ENCODE measurements at regions not wholly inside any gene's neighbourhood (a gene's known extent, or its start where the extent isn't known, plus 50 kb on each side); places are given as distances from the start of the nearest gene placed in this dataset.

DNA sequence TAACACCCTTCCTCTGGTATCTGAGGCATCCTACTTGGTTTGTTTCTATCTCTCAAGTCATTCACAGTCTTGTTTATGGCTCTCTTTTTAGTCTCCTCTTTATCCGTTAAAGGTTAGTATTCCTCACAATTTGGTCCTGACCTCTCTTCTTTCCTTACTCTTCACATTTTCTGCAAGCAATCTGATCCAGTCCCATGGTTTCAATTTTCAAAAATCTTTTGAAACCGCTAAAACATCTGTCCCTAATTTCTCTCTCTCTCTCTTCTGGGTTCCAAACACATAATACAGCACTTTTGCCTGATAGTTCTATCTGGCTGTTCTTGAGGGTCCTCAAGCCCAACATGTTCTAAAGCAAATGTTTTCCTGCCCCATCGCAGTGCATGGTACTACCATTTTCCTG lies 149.0 kb downstream of the SERPINI1 start:
- TF ChIP-seq, protein P1, sequence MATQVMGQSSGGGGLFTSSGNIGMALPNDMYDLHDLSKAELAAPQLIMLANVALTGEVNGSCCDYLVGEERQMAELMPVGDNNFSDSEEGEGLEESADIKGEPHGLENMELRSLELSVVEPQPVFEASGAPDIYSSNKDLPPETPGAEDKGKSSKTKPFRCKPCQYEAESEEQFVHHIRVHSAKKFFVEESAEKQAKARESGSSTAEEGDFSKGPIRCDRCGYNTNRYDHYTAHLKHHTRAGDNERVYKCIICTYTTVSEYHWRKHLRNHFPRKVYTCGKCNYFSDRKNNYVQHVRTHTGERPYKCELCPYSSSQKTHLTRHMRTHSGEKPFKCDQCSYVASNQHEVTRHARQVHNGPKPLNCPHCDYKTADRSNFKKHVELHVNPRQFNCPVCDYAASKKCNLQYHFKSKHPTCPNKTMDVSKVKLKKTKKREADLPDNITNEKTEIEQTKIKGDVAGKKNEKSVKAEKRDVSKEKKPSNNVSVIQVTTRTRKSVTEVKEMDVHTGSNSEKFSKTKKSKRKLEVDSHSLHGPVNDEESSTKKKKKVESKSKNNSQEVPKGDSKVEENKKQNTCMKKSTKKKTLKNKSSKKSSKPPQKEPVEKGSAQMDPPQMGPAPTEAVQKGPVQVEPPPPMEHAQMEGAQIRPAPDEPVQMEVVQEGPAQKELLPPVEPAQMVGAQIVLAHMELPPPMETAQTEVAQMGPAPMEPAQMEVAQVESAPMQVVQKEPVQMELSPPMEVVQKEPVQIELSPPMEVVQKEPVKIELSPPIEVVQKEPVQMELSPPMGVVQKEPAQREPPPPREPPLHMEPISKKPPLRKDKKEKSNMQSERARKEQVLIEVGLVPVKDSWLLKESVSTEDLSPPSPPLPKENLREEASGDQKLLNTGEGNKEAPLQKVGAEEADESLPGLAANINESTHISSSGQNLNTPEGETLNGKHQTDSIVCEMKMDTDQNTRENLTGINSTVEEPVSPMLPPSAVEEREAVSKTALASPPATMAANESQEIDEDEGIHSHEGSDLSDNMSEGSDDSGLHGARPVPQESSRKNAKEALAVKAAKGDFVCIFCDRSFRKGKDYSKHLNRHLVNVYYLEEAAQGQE (IDR thresholded peaks at IDR 0.05; ENCODE audit: borderline replicate concordance): no peak
- TF ChIP-seq MXI1 (conservative IDR thresholded peaks at IDR 0.05; ENCODE audit: poor library complexity, severe bottlenecking) (no peak), TAF1 (IDR thresholded peaks at IDR 0.05; ENCODE audit: low read depth) (no peak), CTCF (IDR thresholded peaks at IDR 0.05; ENCODE audit: poor library complexity, severe bottlenecking) (no peak), RAD21 (conservative IDR thresholded peaks at IDR 0.05) (no peak), EZH2 (IDR thresholded peaks at IDR 0.05; ENCODE audit: borderline replicate concordance, insufficient read depth, low read length, poor library complexity, severe bottlenecking) (no peak), SMC3 (conservative IDR thresholded peaks at IDR 0.05; ENCODE audit: poor library complexity) (no peak), EP300 (conservative IDR thresholded peaks at IDR 0.05; ENCODE audit: poor library complexity, severe bottlenecking) (no peak), POLR2AphosphoS5 (IDR thresholded peaks at IDR 0.05) (no peak)
- no peak overlapping the region for H3K4me3 ChIP-seq (ENCODE audit: low read length)
- H3K27ac ChIP-seq (ENCODE audit: low read length): no peak overlapping the region
- H3K9me2 ChIP-seq (ENCODE audit: insufficient read depth, low read length): no peaks in the 10 kb centered on the region
- H3K9me3 ChIP-seq (ENCODE audit: low read length): no peaks in the 10 kb centered on the region
- no peaks in the 10 kb centered on the region for H3K36me3 ChIP-seq (ENCODE audit: insufficient read depth, low read length)
- H4K20me1 ChIP-seq (ENCODE audit: insufficient read depth): no peaks in the 10 kb centered on the region
- no peak overlapping the region for H3K9ac ChIP-seq (ENCODE audit: low read length)
- no peaks in the 10 kb centered on the region for H3K27me3 ChIP-seq (ENCODE audit: insufficient read depth, low read depth, low read length)
- no peaks in the 10 kb centered on the region for H3K79me2 ChIP-seq (replicated peaks; ENCODE audit: insufficient read depth, low read length)
- H3F3A ChIP-seq (ENCODE audit: insufficient read depth, low read length, poor library complexity, severe bottlenecking): no peaks in the 10 kb centered on the region
- no peak overlapping the region for H2AFZ ChIP-seq (ENCODE audit: low read depth, low read length)
- H3K4me2 ChIP-seq (ENCODE audit: low read length): no peak overlapping the region

DNA sequence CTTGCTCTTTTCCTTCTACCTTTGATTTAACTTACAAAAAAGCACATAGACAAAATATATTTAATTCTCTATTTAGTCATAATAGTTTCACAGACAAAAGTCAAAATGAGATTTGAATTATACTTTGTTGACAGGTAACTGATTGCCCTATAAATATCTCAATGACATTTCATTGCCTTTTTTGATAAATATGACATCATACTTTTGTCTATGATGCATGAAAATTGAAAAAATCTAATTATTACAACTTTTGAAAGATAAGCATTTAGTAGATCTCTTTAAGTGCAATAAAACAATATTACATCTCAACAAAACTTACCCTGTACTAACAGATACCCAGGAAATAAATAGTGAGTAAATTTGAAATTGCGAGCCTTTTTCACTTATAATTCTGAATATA lies 147.9 kb downstream of the SERPINI1 start:
- no peaks in the 10 kb centered on the region for H3F3A ChIP-seq (ENCODE audit: insufficient read depth, low read length, poor library complexity, severe bottlenecking)
- H3K27me3 ChIP-seq (ENCODE audit: insufficient read depth, low read depth, low read length): no peaks in the 10 kb centered on the region
- H3K4me3 ChIP-seq (ENCODE audit: low read length): no peak overlapping the region
- no peak overlapping the region for H3K27ac ChIP-seq (ENCODE audit: low read length)
- no peaks in the 10 kb centered on the region for H3K79me2 ChIP-seq (replicated peaks; ENCODE audit: insufficient read depth, low read length)
- no peaks in the 10 kb centered on the region for H3K9me2 ChIP-seq (ENCODE audit: insufficient read depth, low read length)
- H3K4me2 ChIP-seq (ENCODE audit: low read length): no peak overlapping the region
- H3K36me3 ChIP-seq (ENCODE audit: insufficient read depth, low read length): no peaks in the 10 kb centered on the region
- H2AFZ ChIP-seq (ENCODE audit: low read depth, low read length): no peak overlapping the region
- H3K9me3 ChIP-seq (ENCODE audit: low read length): no peaks in the 10 kb centered on the region
- TF ChIP-seq RAD21 (conservative IDR thresholded peaks at IDR 0.05) (no peak), CTCF (IDR thresholded peaks at IDR 0.05; ENCODE audit: poor library complexity, severe bottlenecking) (no peak), MXI1 (conservative IDR thresholded peaks at IDR 0.05; ENCODE audit: poor library complexity, severe bottlenecking) (no peak), POLR2AphosphoS5 (IDR thresholded peaks at IDR 0.05) (no peak), SMC3 (conservative IDR thresholded peaks at IDR 0.05; ENCODE audit: poor library complexity) (no peak), EP300 (conservative IDR thresholded peaks at IDR 0.05; ENCODE audit: poor library complexity, severe bottlenecking) (no peak), EZH2 (IDR thresholded peaks at IDR 0.05; ENCODE audit: borderline replicate concordance, insufficient read depth, low read length, poor library complexity, severe bottlenecking) (no peak), TAF1 (IDR thresholded peaks at IDR 0.05; ENCODE audit: low read depth) (no peak)
- TF ChIP-seq, protein P1 (IDR thresholded peaks at IDR 0.05; ENCODE audit: borderline replicate concordance): no peak
- no peaks in the 10 kb centered on the region for H4K20me1 ChIP-seq (ENCODE audit: insufficient read depth)
- H3K9ac ChIP-seq (ENCODE audit: low read length): no peak overlapping the region

Data from neural cell (in vitro differentiated cells).